H1 (cell line): ENCODE measurements at regions not wholly inside any gene's neighbourhood (a gene's known extent, or its start where the extent isn't known, plus 50 kb on each side); places are given as distances from the start of the nearest gene placed in this dataset.

Experiments used
- CHD2 ChIP-seq: IDR thresholded peaks from 2 replicates; pipeline ENCODE4 v1.6.1; 2012; ENCODE audit warnings: low read length, improper control_type of control experiment
- FOSL1 ChIP-seq: IDR thresholded peaks from 2 replicates; pipeline ENCODE4 v1.6.1; 2011; ENCODE audit warnings: mild to moderate bottlenecking, low read depth, low read length, moderate library complexity; ENCODE audit not compliant: insufficient read depth
- MAFK ChIP-seq: IDR thresholded peaks from 2 replicates; pipeline ENCODE4 v1.6.1; 2012; ENCODE audit warnings: low read depth, mild to moderate bottlenecking, improper control_type of control experiment, low read length
- POLR2AphosphoS5 ChIP-seq: IDR thresholded peaks from 2 replicates; pipeline ENCODE4 v1.6.1; 2011; ENCODE audit warnings: low read depth, low read length
- SIN3A ChIP-seq, 2 experiments: IDR thresholded peaks in 1 of 2; conservative IDR thresholded peaks in 1 of 2; 2 replicates each; pipeline ENCODE4 v1.6.1; 2011 to 2012; ENCODE audit warnings: low read length in 2 of 2, improper control_type of control experiment in 1 of 2, low read depth in 1 of 2, mild to moderate bottlenecking in 1 of 2
- SP2 ChIP-seq: IDR thresholded peaks from 2 replicates; pipeline ENCODE4 v1.6.1; 2012; ENCODE audit warnings: mild to moderate bottlenecking, low read length, inconsistent platforms
- YY1 ChIP-seq: IDR thresholded peaks from 2 replicates; pipeline ENCODE4 v1.6.1; 2011; ENCODE audit warnings: low read depth, mild to moderate bottlenecking, low read length

- no peak for TF ChIP-seq FOSL1
- TF ChIP-seq CHD2, result no peak
- no peak for TF ChIP-seq MAFK
- TF ChIP-seq SIN3A (conservative IDR thresholded peaks at IDR 0.05 in 1 of 2, IDR thresholded peaks at IDR 0.05 in 1 of 2; ENCODE audit: low read depth in 1 of 2, low read length in 2 of 2), result no peak
- TF ChIP-seq YY1, result no peak
- TF ChIP-seq SP2, result no peak
- no peak for TF ChIP-seq POLR2AphosphoS5
These were observed 215.3 kb downstream of the KCNA4 start (continued) for GRCh38 chr11:29801561-29801960.
